Stimulated activated naive CD4-positive, alpha-beta T cell (primary cell): ENCODE measurements at regions not wholly inside any gene's neighbourhood (a gene's known extent, or its start where the extent isn't known, plus 50 kb on each side); places are given as distances from the start of the nearest gene placed in this dataset.
"Not testable (repeated sequence)": the region's sequence is repeated elsewhere in the genome, so short reads cannot be mapped to it uniquely, and the experiment has no call there.

ENCODE experiments used
- DNase-seq, 6 experiments: peaks; one replicate each; lab custom pipeline; 2025; lab: John Stamatoyannopoulos, UW

GRCh38 chr6:68575765-68576439 is 59.2 kb upstream of the ADGRB3 start:
- DNase-seq, result no peak

- DNase-seq, result no peak
Measured at GRCh38 chr6:68572975-68573374, 62.1 kb upstream of the ADGRB3 start.

GRCh38 chr6:68572525-68572924 is 62.6 kb upstream of the ADGRB3 start:
- no peak for DNase-seq

- no peak for DNase-seq
Measured at GRCh38 chr6:68559716-68560115, 75.4 kb upstream of the ADGRB3 start.

- no peak for DNase-seq
Measured at GRCh38 chr6:68559070-68559469, 76.0 kb upstream of the ADGRB3 start.

GRCh38 chr6:68546620-68547019 is 88.5 kb upstream of the ADGRB3 start:
- no peak for DNase-seq

- no peak for DNase-seq
Measured at GRCh38 chr6:68544450-68544849, 90.6 kb upstream of the ADGRB3 start.

- no peak for DNase-seq
Measured at GRCh38 chr6:68533339-68533795, 101.7 kb upstream of the ADGRB3 start.

- no peak for DNase-seq
Measured at GRCh38 chr6:68527691-68528090, 107.4 kb upstream of the ADGRB3 start.

GRCh38 chr6:68506911-68507310 is 128.2 kb upstream of the ADGRB3 start:
- no peak for DNase-seq

GRCh38 chr6:68502946-68503345 is 132.1 kb upstream of the ADGRB3 start:
- DNase-seq, result no peak

GRCh38 chr6:68497927-68498326 is 137.2 kb upstream of the ADGRB3 start:
- DNase-seq, result no peak

- not testable (repeated sequence) for DNase-seq
Measured at GRCh38 chr6:68494880-68495279, 140.2 kb upstream of the ADGRB3 start.

GRCh38 chr6:68476611-68477010 is 158.5 kb upstream of the ADGRB3 start:
- DNase-seq, result no peak

- no peak for DNase-seq
Measured at GRCh38 chr6:68473433-68474210, 161.5 kb upstream of the ADGRB3 start.

GRCh38 chr6:68468244-68468884 is 166.7 kb upstream of the ADGRB3 start:
- DNase-seq, result no peak

GRCh38 chr6:68458447-68458846 is 176.6 kb upstream of the ADGRB3 start:
- no peak for DNase-seq

GRCh38 chr6:68447112-68447511 is 188.0 kb upstream of the ADGRB3 start:
- DNase-seq, result no peak

- DNase-seq, result no peak
Measured at GRCh38 chr6:68445926-68446325, 189.2 kb upstream of the ADGRB3 start.

- DNase-seq, result no peak
Measured at GRCh38 chr6:68443704-68444103, 191.4 kb upstream of the ADGRB3 start.

GRCh38 chr6:68427630-68428029 is 207.5 kb upstream of the ADGRB3 start:
- no peak for DNase-seq

GRCh38 chr6:68410021-68410420 is 225.1 kb upstream of the ADGRB3 start:
- no peak for DNase-seq

GRCh38 chr6:68400396-68400795 is 234.7 kb upstream of the ADGRB3 start:
- DNase-seq, result no peak
